Mesothelial cell of epicardium (in vitro differentiated cells): ENCODE measurements at regions not wholly inside any gene's neighbourhood (a gene's known extent, or its start where the extent isn't known, plus 50 kb on each side); places are given as distances from the start of the nearest gene placed in this dataset.
"Not testable (repeated sequence)": the region's sequence is repeated elsewhere in the genome, so short reads cannot be mapped to it uniquely, and the experiment has no call there.

ENCODE experiments used
- DNase-seq, 2 experiments: peaks; one replicate each; pipeline ENCODE4 v3.0.0; 2021; ENCODE audit warnings: low spot score in 2 of 2; ENCODE audit not compliant: unreplicated experiment in 2 of 2
- H3K27ac Mint-ChIP-seq: 2 replicates; pipeline ENCODE4 v1.8.0; 2021; ENCODE audit warnings: mixed read lengths
- H3K27me3 Mint-ChIP-seq: 2 replicates; pipeline ENCODE4 v1.8.0; 2021; ENCODE audit warnings: low read depth, mixed read lengths
- H3K36me3 Mint-ChIP-seq: 2 replicates; pipeline ENCODE4 v1.8.0; 2021; ENCODE audit warnings: mixed read lengths
- H3K4me1 Mint-ChIP-seq: 2 replicates; pipeline ENCODE4 v1.8.0; 2021; ENCODE audit warnings: mixed read lengths
- H3K4me3 Mint-ChIP-seq: 2 replicates; pipeline ENCODE4 v1.8.0; 2021; ENCODE audit warnings: mild to moderate bottlenecking, moderate library complexity, mixed read lengths
- H3K9me3 Mint-ChIP-seq: 2 replicates; pipeline ENCODE4 v1.8.0; 2021; ENCODE audit warnings: mixed read lengths
- CTCF ChIP-seq: fragments of 200-600 bp; sonication (generic); IDR thresholded peaks from one replicate; pipeline ENCODE4 v1.5.0; 2021; ENCODE audit warnings: antibody characterized with exemption; ENCODE audit not compliant: unreplicated experiment

GRCh38 chr4:67412153-67412712 lies 133.1 kb downstream of the CENPC start:
- H3K4me1 Mint-ChIP-seq, H3K27ac Mint-ChIP-seq, H3K36me3 Mint-ChIP-seq, H3K4me3 Mint-ChIP-seq, DNase-seq, H3K27me3 Mint-ChIP-seq: not testable (repeated sequence)
- H3K9me3 Mint-ChIP-seq = peaks cover 38% of the 10 kb centered on the region

DNA sequence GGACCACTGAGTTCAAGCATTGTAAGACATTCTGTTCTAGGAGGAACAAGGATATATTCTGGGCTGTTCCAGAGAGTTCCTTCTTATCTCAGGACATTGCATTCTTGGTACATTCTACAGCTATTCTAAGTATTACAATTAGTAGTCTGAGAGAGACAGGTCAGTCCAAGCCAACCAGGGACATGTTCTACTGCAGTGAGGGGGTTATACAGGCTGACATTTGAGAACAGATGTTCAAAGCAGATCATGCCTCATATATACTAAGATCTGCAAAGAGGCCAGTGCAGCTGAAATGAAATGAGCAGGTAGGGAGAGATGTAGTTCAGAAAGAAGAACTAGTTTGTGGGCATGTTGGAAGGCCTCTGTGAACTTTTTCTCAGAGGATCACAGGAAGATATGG lies 142.0 kb downstream of the CENPC start:
- peaks cover 18% of the 10 kb centered on the region for H3K9me3 Mint-ChIP-seq
- no peak overlapping the region for H3K4me3 Mint-ChIP-seq
- H3K36me3 Mint-ChIP-seq = no peaks in the 10 kb centered on the region
- no peak for DNase-seq
- H3K4me1 Mint-ChIP-seq = no peaks in the 10 kb centered on the region
- TF ChIP-seq CTCF = no peak
- no peak overlapping the region for H3K27ac Mint-ChIP-seq
- H3K27me3 Mint-ChIP-seq = no peaks in the 10 kb centered on the region

- no peaks in the 10 kb centered on the region for H3K36me3 Mint-ChIP-seq
- no peak overlapping the region for H3K4me3 Mint-ChIP-seq
- no peaks in the 10 kb centered on the region for H3K27me3 Mint-ChIP-seq
- H3K27ac Mint-ChIP-seq = no peak overlapping the region
- TF ChIP-seq CTCF = no peak
- peaks cover 8% of the 10 kb centered on the region for H3K9me3 Mint-ChIP-seq
- no peak for DNase-seq
- H3K4me1 Mint-ChIP-seq = no peaks in the 10 kb centered on the region
Observed at GRCh38 chr4:67401902-67402301, 143.4 kb downstream of the CENPC start.

- Mint-ChIP-seq H3K27ac (no peak overlapping the region), H3K27me3 (peaks cover 1% of the 10 kb centered on the region), H3K9me3 (peaks cover 3% of the 10 kb centered on the region), H3K36me3 (no peaks in the 10 kb centered on the region), H3K4me1 (peaks cover 7% of the 10 kb centered on the region), H3K4me3 (no peak overlapping the region)
- TF ChIP-seq CTCF = no peak
- DNase-seq = no peak
Observed at GRCh38 chr4:67397931-67398330, 147.4 kb downstream of the CENPC start.

DNA sequence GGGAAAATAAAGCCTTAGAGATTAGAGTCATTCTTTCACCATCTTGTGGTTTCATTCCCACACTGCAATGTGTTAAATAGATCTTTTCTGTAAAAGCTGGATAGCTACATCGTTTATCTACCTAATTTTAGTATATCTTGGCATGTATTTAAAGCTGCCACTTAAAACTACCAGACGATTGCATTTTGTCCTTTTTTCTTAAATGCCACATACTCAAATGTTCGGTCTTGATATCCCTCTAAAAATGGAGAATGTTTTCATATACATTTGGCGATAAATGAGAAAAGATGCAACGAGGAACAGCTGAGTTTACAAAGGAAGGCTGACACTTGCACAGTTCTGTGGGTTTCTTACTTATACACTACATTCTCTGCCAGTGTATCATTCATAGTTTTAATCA lies 148.3 kb downstream of the CENPC start:
- no peak overlapping the region for H3K4me3 Mint-ChIP-seq
- DNase-seq = no peak
- H3K36me3 Mint-ChIP-seq = no peaks in the 10 kb centered on the region
- H3K9me3 Mint-ChIP-seq = peaks cover 3% of the 10 kb centered on the region
- H3K4me1 Mint-ChIP-seq = peaks cover 7% of the 10 kb centered on the region
- H3K27me3 Mint-ChIP-seq = peaks cover 9% of the 10 kb centered on the region
- no peak for TF ChIP-seq CTCF
- no peak overlapping the region for H3K27ac Mint-ChIP-seq

GRCh38 chr4:67396008-67396407 lies 149.3 kb downstream of the CENPC start:
- peaks cover 18% of the 10 kb centered on the region for H3K27me3 Mint-ChIP-seq
- H3K4me3 Mint-ChIP-seq = no peak overlapping the region
- DNase-seq = no peak
- peaks cover 3% of the 10 kb centered on the region for H3K9me3 Mint-ChIP-seq
- no peak overlapping the region for H3K27ac Mint-ChIP-seq
- peaks cover 7% of the 10 kb centered on the region for H3K4me1 Mint-ChIP-seq
- no peak for TF ChIP-seq CTCF
- no peaks in the 10 kb centered on the region for H3K36me3 Mint-ChIP-seq
